ENCODE measurements at regions not wholly inside any gene's neighbourhood (a gene's known extent, or its start where the extent isn't known, plus 50 kb on each side); places are given as distances from the start of the nearest gene placed in this dataset.
"Not testable (repeated sequence)": the region's sequence is repeated elsewhere in the genome, so short reads cannot be mapped to it uniquely, and the experiment has no call there.

DNA sequence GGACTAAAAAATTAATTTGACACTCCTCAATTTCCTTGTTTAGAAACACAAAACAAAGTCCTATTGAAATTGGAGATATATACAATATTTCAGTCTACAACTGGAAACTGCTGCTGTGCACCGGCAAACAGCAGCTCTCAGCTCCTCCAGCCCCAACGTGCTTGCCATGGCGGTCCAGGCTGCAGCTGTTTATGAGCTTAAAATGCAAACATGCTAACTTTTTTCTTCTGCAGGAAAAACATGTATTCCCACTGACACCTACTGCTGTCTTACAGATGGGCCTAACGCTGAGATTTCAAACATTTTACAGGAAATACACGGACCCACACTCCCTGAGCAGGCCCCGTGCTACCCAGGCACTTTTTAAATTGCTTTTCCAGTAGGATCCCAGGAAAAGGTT lies 195.5 kb downstream of the BCL11A start:
- DNase-seq (ENCODE audit: low read depth in 2 of 2): no peak

DNA sequence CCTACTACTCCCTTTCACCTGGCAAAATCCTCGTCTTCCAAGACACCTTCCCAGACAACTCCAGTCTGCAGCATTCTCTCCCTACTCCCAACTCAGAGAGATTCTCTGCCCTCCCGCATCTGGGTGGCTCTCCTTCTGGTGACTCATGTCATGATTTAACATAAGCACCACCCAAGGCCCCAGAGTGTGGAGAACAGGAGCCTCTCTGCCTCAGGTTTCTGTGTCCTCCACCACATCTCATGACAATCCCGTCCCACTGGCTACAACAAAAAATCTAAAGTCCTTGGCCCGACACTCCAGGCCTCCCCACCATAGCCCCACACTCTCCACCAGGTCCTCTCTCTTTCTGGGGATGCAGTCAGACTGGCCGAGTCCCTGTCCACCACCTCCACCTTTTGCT lies 197.1 kb downstream of the BCL11A start:
- no peak for DNase-seq (ENCODE audit: low read depth in 2 of 2)

DNA sequence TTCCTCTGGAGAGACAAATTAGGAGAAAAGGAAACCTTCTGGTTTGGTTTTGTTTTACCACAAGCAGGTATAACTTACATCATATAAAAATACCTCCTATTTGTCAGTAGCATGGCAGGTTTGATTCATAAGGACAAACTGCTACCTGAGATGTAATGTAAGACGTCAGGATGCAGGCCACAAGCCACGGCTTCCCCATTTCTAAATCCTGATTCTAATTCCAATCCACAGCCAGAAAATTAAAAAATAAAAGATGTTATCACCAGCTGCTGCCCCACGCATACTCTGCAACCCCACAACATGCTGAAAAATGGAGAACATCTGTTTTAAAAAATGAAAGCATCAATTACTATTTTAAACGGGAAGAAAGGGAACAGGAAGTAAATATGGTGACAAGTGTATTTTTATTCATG lies 197.6 kb downstream of the BCL11A start:
- DNase-seq (ENCODE audit: low read depth in 2 of 2): no peak

DNA sequence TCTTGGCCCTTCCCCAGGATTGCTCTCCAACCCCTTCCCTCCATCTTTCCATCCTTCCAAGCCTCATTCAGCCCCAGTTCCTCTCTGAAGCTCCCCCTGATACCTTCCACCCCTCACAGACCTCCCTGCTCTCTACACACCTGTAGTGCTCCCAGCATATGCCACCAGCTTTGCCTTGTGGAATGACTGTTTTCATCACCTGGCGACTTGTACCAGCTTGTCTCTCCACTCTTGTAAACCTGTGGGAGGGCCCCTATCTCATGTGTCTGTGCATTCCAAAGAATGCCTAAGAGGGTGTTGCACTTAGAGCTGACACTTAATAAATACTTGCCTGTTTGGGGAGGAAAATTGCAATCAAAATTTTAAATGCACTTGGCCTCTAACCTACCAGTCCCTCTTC lies 198.7 kb downstream of the BCL11A start:
- no peak for DNase-seq (ENCODE audit: low read depth in 2 of 2)

DNA sequence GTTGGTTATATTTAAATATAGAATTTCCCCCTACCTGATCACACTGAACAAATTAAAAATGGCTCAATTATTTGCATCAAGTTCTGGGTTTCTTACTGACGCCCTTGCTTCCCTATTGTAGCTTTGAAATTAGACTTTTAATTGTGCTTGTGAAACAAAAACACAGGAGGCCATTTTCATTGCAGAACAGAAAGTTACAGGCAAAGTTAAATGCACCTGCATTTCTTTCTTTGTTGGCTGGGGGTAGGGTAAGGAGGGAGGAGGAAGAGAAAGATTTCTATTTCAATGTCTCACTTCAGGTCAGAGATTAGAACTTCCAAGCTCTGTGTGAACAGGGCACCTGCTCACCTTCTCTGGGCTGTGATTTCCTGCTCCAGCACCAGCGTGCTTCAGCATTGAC lies 199.6 kb downstream of the BCL11A start:
- DNase-seq (ENCODE audit: low read depth in 2 of 2): no peak

DNA sequence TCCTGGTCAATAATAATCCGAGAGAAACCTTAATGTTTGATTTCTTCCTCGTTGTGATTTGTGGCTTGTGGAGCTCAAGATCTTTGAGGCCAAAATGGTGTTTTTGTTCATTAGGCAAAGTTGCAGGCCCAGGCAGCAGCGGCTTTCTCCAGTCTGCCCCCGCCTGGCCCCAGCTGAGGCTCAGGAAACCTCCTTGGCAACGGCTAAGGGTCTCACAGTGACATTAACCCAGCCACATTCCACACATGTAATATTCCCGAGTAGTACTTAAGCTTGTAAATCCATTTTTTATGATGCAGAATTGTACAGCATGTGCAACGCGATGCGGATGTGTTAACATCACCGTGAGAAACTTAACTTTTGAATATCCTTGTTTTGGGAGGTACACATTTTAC lies 200.1 kb downstream of the BCL11A start:
- no peak for DNase-seq (ENCODE audit: low read depth in 2 of 2)

DNA sequence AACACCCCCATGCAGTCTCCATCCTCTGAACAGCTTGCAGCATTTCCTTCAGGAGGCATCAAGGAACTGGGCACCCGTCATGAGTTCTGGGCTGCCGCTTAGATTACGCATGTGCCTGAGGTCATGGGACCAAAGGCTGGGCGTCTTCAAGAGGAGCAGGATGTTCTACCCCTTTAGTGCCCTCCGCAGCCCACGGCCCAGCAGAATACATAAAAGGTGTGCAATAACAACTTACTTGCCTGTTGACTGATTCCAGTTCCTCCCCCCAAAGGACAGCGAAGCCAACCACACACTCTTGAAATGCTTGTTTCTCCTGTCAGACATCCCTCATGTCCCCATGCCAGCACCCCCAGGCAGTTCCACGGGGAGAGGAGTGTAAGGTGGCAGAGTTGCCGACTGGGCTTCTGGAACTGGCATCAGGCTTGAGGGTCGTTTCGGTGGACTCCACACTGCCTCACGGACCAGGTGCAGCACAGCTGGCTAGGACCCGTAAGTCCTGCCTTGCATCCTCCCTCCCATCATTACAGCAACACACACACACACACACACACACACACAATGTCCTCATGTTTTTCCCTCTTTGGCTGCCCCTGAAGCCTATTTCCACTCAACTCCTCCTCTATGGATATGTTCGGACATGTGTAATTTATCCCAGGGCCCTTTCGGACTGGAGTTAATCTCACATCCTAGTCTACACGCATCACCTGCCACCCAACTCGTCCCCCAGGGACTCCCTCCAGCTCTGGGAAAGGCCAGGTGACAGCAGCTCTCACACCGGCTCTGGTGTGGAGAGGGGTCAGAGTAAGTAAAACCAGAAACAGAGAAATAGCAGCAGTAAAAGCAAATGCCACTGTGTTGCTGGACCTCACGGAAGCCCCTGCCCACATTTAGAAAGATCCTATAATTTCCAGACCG lies 200.7 kb downstream of the BCL11A start:
- DNase-seq (ENCODE audit: low read depth in 2 of 2): no peak

DNA sequence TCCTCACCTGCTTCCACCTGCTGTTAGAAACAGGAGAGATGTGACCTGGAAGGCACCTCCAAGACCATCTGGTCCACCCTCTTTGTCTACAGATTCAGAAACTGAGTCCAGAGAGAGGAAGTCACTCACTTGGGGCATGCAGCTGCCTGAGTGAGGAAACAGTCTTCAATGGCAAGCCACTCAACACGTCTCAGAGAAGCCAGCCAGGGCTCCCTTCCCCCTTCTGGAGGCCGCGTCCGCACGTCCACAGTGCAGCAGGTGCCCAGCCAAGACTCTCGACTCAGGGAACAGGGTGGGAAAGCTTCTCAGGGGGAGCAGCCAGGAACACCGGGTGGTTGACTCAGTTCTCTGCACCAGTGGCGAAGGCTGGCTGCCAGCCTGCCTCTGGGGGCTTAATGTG lies 201.7 kb downstream of the BCL11A start:
- no peak for DNase-seq (ENCODE audit: low read depth in 2 of 2)

DNA sequence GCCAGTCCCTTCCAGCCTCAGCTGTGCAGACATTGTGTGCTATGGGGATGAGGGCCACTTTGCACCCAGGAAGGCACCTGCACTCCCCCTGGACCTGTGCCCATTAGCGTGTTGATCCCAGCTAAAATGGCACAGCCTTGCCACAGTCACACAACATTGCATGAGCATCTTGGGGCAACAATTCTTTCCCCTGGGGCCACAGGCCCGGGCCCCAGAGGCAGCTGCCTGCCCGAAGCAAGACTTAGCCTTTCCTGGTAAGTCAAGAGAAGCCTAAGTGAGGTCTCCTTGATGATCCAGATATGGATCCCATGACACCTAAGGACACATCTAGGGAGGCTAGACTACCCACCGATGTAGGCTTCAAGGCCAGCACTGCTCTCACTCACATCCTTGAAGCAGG lies 202.1 kb downstream of the BCL11A start:
- no peak for DNase-seq (ENCODE audit: low read depth in 2 of 2)

DNA sequence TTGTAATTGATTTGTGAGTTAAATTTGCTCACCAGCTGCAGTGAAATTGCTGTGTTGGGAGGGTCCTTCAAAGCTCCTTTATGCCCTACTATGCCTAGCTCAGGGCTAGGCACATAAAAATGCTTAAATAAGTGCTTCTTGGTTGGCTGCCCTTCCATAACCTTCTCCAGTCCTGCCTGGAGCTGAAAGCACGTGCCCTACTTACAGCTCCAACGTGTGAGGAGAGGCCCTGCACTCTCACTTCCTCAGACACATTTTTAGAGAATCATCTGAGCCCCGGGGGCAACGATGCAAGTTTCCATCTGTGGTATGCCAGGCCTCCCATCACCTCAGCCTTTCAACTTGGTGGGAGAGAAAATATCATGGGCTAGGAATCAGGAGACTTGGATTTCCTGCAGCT lies 202.7 kb downstream of the BCL11A start:
- DNase-seq (ENCODE audit: low read depth in 2 of 2): no peak

DNA sequence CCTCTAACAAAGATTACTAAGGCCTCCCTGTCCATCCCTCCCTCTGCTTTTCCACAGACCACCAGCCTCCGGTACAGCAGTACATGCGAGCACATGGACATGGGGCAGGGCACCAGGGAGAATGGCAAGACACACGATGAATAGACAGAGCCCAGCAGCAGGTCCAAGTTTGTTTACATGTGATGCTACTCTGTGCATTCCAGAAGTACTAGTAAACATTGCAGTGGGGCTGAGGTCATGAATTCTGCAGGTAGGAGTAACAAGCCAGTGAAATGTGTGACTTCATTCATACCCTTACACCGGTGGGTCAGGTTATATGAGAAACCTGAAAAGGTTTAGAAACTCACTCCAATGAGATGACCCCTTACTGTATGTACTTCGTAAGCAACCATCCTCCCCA lies 205.7 kb downstream of the BCL11A start:
- no peak for DNase-seq (ENCODE audit: low read depth in 2 of 2)

DNA sequence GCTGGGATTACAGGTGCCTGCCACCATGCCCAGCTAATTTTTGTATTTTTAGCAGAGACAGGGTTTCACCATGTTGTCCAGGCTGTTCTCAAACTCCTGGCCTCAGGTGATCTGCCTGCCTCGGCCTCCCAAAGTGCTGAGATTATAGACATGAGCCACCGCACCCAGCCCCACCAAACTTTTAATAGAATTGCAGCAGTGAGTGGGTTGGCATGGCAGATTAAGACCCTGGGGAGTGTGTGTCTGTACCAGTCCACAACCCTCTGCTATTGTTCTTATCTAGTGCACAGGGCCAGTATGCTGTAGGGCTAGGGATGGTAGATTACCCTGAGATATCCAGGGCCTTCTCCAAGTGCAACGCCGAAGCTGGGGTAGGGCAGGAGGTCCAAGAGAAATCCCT lies 211.0 kb downstream of the BCL11A start:
- DNase-seq (ENCODE audit: low read depth in 2 of 2): not testable (repeated sequence)

DNA sequence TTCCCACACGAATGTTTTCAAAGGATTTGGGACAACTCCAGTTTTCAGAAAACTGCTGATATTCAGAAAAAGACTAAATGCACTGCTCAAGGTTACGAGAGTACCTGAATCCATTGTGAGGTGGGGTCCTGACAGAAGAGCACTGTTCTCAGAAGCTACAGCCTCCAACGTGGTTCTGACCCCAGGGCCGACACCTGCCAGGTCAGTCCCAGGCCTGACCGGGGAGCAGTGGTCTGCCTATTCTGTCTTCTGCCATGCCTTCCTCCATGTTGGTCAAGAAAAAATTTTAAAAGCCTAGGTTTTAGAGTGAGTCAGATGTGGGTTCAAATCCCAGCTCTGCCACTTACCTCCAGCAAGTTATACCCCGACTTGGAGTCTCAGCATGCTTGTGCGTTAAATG lies 212.3 kb downstream of the BCL11A start:
- DNase-seq (ENCODE audit: low read depth in 2 of 2): no peak

DNA sequence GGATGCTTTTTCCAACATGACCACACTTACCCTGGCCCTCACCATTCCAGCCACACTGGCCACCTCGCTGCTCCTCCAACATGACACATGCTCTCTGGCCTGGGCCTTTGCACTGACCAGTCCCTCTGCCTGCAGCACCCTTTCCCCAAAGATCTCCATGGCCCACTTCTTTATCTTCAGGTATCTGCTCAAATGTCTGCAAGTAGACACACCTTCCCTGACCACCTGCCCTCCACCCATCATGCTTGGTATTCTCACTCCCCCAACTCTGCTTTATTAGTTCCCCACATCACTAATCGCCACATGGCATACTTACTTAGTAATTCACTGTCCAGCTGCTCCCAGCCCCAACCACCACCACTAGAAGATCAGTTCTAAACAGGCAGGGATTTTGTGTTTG lies 214.2 kb downstream of the BCL11A start:
- DNase-seq (ENCODE audit: low read depth in 2 of 2): no peak

DNA sequence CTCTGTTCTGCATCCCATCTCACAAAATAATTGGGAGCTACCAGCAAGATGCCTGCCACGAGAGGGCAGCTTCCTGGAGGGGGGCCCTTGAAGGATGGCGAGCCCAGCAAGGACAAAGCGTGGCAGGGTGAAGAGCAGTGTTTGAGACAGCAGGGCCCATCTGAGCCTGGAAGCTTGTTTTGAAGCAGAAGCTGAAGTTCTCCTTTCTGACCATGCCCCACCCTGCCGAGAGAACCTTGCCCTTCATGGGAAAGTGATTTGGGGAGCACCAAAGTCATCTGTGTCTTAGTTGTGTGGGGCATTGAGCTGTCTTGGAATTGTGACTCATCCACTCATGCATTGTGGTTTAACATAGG lies 216.3 kb downstream of the BCL11A start:
- DNase-seq (ENCODE audit: low read depth in 2 of 2): no peak

DNA sequence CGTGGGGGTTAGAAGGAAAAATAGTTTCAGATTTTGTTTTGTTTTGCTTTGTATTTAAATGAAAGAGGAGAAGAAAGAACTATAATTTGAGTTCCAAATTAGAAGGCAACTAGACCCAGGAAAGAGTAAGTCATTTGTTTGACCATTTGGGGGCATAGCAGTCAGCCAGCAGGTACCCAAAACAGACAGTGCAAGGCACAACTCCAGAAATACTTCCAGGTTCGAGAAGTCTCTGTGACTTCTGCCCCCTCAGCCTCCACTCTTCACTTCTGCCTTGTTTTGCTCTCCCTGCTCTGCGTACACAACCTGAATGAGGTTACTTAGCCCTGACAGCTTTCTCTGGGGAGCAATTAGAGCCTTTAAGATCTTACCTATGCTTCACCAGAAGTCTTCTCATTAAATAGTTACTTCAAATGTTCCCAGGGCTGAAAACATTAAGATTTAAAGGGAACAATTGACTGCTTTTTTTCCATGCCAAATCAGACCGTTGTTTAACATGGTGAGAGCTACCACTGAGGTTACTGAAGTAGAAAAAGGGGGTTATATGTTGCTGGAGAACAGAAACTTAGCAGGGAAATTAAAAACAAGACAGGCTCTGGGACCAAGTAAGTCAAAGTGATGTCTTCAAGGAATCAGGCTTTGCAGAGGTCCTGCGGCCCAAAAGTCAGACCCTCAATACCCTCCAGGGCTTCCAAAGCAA lies 216.9 kb downstream of the BCL11A start:
- no peak for DNase-seq (ENCODE audit: low read depth in 2 of 2)

DNA sequence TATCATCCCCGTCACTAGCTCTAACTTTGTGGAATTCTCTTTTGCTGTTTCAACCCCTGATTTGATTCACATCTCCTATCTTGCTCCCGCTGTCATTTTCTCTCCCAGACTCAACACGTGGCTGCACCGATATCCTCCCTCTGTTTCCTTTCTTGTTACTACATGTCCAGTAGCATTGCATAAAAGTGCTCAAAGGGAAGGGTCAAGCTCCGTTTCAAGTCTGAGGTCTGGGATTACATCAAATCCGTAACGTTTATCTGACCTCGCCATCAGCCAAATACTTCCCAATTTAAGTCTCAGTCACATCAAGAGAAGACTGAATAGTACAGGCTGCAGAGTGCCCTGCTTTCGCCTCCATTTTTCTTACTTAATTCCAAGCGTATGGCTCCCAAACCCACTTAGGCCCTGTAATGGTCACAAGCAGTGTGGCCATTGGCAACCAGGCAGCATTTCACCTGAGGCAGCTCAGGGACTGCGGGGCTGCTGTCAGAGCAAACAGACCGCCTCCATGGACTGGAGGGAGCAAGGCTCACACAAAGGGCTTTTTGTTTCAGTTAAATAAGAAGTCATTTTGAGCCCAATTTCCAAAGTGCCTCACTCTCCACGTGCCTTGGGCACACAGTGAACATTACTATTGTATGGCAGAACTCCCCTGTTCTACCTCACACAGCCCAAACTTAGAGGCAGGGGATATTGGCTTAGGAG lies 217.8 kb downstream of the BCL11A start:
- no peak for DNase-seq (ENCODE audit: low read depth in 2 of 2)

DNA sequence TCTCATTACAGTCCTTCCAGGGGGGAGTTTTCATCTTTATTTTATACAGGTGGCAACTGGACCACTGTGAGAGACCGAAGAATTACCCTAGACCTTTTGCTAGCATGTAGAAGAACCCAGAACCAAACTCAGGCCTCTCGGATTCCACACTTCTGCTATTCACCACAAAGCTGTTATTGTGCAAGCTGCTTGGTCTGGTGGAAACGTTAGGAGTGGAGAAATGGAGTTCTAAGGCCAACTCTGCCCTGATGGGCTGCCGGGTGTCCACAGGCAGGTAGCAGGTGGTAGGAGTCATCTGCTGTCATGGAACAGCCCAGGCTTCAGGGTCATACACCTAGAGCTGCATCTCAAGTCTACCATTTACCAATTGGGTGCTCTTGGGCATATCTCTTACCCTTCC lies 218.8 kb downstream of the BCL11A start:
- no peak for DNase-seq (ENCODE audit: low read depth in 2 of 2)

DNA sequence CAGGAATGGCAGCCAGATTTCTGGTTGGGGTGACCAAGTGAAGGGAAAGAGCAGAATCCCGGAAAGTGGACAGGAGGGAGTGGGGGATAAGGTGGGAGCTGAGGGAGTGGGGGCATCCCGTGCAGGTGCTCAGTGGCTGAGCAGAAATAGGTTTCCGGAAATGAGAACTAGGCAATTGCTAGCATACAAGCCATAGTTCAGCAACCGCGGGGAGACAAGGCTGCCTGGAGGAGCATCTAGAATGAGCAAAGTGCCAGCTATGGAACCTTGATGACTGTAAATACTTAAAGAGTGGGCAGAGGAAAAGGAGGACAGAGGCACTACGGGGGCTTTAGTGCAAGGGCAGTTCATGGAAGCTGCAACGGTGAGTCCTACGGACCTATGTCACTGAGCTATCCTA lies 220.2 kb downstream of the BCL11A start:
- DNase-seq (ENCODE audit: low read depth in 2 of 2): no peak

DNA sequence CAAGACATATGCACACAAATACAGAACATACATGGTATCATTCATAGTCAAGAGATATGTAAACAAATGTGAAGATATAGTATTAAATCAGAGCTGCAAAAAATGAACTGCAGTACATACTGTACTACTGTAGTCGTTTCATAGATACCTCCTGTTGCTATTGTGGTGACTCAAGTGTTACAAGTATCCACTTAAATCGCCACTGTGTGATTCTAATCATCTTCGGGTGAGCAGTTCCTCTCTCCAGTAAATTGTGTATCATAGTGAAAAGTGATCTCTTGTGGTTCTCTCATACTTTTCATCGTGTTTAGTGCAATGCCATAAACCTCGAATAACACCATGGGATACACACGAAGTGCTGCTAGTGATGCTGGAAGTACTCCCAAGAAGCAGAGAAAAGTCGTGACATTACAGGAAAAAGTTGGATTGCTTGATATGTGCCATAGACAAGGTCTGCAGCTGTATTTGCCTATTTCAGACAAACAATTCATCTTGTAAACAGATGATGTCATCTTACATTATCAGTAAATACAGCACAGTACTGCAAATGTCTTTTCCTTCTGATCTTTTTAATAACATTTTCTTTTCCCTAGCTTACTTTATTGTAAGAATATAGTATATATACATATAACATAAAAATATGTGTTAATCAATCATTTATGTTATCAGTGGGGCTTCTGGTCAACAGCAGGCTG lies 222.2 kb downstream of the BCL11A start:
- no peak for DNase-seq (ENCODE audit: low read depth in 2 of 2)

DNA sequence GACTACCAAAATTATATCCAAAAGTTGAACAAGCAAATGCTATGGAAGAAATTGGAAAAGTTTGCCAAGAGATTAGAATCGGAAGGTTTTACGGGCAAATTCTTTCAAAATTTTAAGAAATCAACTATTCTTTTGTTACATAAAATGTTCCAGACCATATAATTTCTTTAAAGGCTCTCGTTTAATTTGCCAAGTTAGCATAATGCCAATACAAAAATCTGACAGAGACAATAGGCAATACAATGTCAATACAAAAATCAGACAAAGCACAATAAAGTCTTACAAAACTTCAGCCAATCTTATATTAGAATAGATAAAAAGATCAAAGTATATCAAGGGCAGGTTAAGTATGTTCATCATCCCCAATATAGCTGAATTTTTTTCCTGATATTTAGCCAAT lies 224.2 kb downstream of the BCL11A start:
- no peak for DNase-seq (ENCODE audit: low read depth in 2 of 2)

DNA sequence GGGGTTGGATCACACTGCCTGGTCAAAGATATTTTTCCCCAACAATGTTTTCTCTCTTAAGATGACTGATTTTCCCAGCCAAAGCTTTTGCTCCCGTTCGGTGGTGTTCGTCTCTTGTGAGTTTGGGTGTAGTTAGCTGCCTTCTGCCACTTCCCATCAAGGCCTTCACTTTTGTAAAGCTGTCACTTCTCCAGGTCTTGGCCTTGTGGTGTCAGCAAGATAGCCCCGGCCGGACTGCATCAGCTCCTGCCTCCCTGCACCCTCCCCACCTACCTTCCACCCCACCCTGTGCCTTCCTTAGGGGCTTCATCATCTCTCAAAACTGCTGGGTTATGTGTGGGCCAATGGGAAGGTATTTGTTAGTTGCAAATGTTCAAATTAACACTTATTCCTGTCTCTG lies 228.9 kb downstream of the BCL11A start:
- DNase-seq (ENCODE audit: low read depth in 2 of 2): no peak

Data from stimulated activated CD8-positive, alpha-beta memory T cell treated with anti-CD3 and anti-CD28 coated beads, Interleukin-15, amount 100 ng/mL, for 48 hours (primary cell).